ENCODE measurements at regions not wholly inside any gene's neighbourhood (a gene's known extent, or its start where the extent isn't known, plus 50 kb on each side); places are given as distances from the start of the nearest gene placed in this dataset.

GRCh38 chr11:70736937-70737640 is 338.8 kb downstream of the CTTN start:
- DNase-seq (no peak), ATAC-seq (ENCODE audit: low read depth in 2 of 2) (no peak)
- Mint-ChIP-seq H3K27me3 (peaks cover 0 to 32% (median 6%) of the 10 kb centered on the region in 3 donors), H3K4me1 (no peaks in the 10 kb centered on the region), H3K27ac (peak overlapping the region in 1 of 6 donors; percentile 15), H3K9me3 (peaks cover 0 to 6% (median 0%) of the 10 kb centered on the region in 7 donors), H3K36me3 (no peaks in the 10 kb centered on the region), H3K4me3 (no peak overlapping the region)

GRCh38 chr11:70737816-70738630 is 339.7 kb downstream of the CTTN start:
- no peak overlapping the region for H3K4me3 Mint-ChIP-seq
- no peaks in the 10 kb centered on the region for H3K4me1 Mint-ChIP-seq
- DNase-seq = no peak
- H3K27me3 Mint-ChIP-seq = peaks cover 0 to 33% (median 14%) of the 10 kb centered on the region in 3 donors
- no peak for ATAC-seq (ENCODE audit: low read depth in 2 of 2)
- no peak overlapping the region for H3K27ac Mint-ChIP-seq
- H3K36me3 Mint-ChIP-seq = no peaks in the 10 kb centered on the region
- peaks cover 0 to 2% (median 0%) of the 10 kb centered on the region in 7 donors for H3K9me3 Mint-ChIP-seq

GRCh38 chr11:70738661-70739060 is 340.3 kb downstream of the CTTN start:
- Mint-ChIP-seq H3K4me3 (no peak overlapping the region), H3K9me3 (peaks cover 0 to 2% (median 0%) of the 10 kb centered on the region in 7 donors), H3K4me1 (no peaks in the 10 kb centered on the region), H3K27ac (no peak overlapping the region), H3K27me3 (peaks cover 5 to 27% (median 18%) of the 10 kb centered on the region in 3 donors), H3K36me3 (no peaks in the 10 kb centered on the region)
- ATAC-seq (ENCODE audit: low read depth in 2 of 2) (no peak), DNase-seq (no peak)

- H3K36me3 Mint-ChIP-seq = no peaks in the 10 kb centered on the region
- no peak overlapping the region for H3K4me3 Mint-ChIP-seq
- no peaks in the 10 kb centered on the region for H3K4me1 Mint-ChIP-seq
- H3K27ac Mint-ChIP-seq = no peak overlapping the region
- no peaks in the 10 kb centered on the region for H3K9me3 Mint-ChIP-seq
- peaks cover 6 to 25% (median 22%) of the 10 kb centered on the region in 3 donors for H3K27me3 Mint-ChIP-seq
- no peak for DNase-seq
- ATAC-seq (ENCODE audit: low read depth in 2 of 2) = no peak
Measured at GRCh38 chr11:70739091-70739490, 340.8 kb downstream of the CTTN start.

GRCh38 chr11:70739811-70740487 is 341.6 kb downstream of the CTTN start:
- H3K4me3 Mint-ChIP-seq = peak overlapping the region in 1 of 8 donors; percentile 20
- no peaks in the 10 kb centered on the region for H3K9me3 Mint-ChIP-seq
- H3K27ac Mint-ChIP-seq = no peak overlapping the region
- DNase-seq = no peak
- peaks cover 6 to 25% (median 25%) of the 10 kb centered on the region in 3 donors for H3K27me3 Mint-ChIP-seq
- H3K36me3 Mint-ChIP-seq = no peaks in the 10 kb centered on the region
- H3K4me1 Mint-ChIP-seq = no peaks in the 10 kb centered on the region
- no peak for ATAC-seq (ENCODE audit: low read depth in 2 of 2)

GRCh38 chr11:70740488-70740851 is 342.1 kb downstream of the CTTN start:
- H3K4me1 Mint-ChIP-seq = no peaks in the 10 kb centered on the region
- ATAC-seq (ENCODE audit: low read depth in 2 of 2) (no peak), DNase-seq (no peak)
- H3K9me3 Mint-ChIP-seq = no peaks in the 10 kb centered on the region
- no peak overlapping the region for H3K27ac Mint-ChIP-seq
- H3K36me3 Mint-ChIP-seq = no peaks in the 10 kb centered on the region
- H3K4me3 Mint-ChIP-seq = no peak overlapping the region
- peaks cover 6 to 30% (median 25%) of the 10 kb centered on the region in 3 donors for H3K27me3 Mint-ChIP-seq

- Mint-ChIP-seq H3K4me3 (peak overlapping the region in 1 of 8 donors; percentile 48), H3K27me3 (peaks cover 6 to 31% (median 20%) of the 10 kb centered on the region in 3 donors), H3K4me1 (no peaks in the 10 kb centered on the region), H3K27ac (no peak overlapping the region), H3K9me3 (no peaks in the 10 kb centered on the region), H3K36me3 (no peaks in the 10 kb centered on the region)
- DNase-seq (no peak), ATAC-seq (ENCODE audit: low read depth in 2 of 2) (no peak)
Measured at GRCh38 chr11:70741085-70741484, 342.8 kb downstream of the CTTN start.

- Mint-ChIP-seq H3K27me3 (peaks cover 10 to 31% (median 17%) of the 10 kb centered on the region in 3 donors), H3K4me1 (no peaks in the 10 kb centered on the region), H3K27ac (no peak overlapping the region), H3K9me3 (peaks cover 0 to 3% (median 0%) of the 10 kb centered on the region in 7 donors), H3K36me3 (no peaks in the 10 kb centered on the region), H3K4me3 (no peak overlapping the region)
- DNase-seq = no peak
- no peak for ATAC-seq (ENCODE audit: low read depth in 2 of 2)
Measured at GRCh38 chr11:70742553-70743291, 344.4 kb downstream of the CTTN start.

- DNase-seq = no peak
- H3K9me3 Mint-ChIP-seq = peaks cover 0 to 5% (median 0%) of the 10 kb centered on the region in 7 donors
- H3K36me3 Mint-ChIP-seq = no peaks in the 10 kb centered on the region
- ATAC-seq (ENCODE audit: low read depth in 2 of 2) = no peak
- H3K4me1 Mint-ChIP-seq = no peaks in the 10 kb centered on the region
- no peak overlapping the region for H3K27ac Mint-ChIP-seq
- H3K4me3 Mint-ChIP-seq = no peak overlapping the region
- H3K27me3 Mint-ChIP-seq = peaks cover 11 to 35% (median 20%) of the 10 kb centered on the region in 3 donors
Measured at GRCh38 chr11:70743329-70743728, 345.0 kb downstream of the CTTN start.

- DNase-seq (no peak), ATAC-seq (ENCODE audit: low read depth in 2 of 2) (no peak)
- Mint-ChIP-seq H3K27ac (no peak overlapping the region), H3K4me1 (no peaks in the 10 kb centered on the region), H3K9me3 (peaks cover 1 to 12% (median 4%) of the 10 kb centered on the region in 7 donors), H3K36me3 (peaks cover 0 to 5% of the 10 kb centered on the region in 2 donors), H3K27me3 (peaks cover 11 to 42% (median 20%) of the 10 kb centered on the region in 3 donors), H3K4me3 (no peak overlapping the region)
Measured at GRCh38 chr11:70743941-70744351, 345.6 kb downstream of the CTTN start.

GRCh38 chr11:70744396-70745185 is 346.3 kb downstream of the CTTN start:
- DNase-seq (no peak), ATAC-seq (ENCODE audit: low read depth in 2 of 2) (no peak)
- H3K36me3 Mint-ChIP-seq = peaks cover 0 to 12% of the 10 kb centered on the region in 2 donors
- peaks cover 1 to 18% (median 9%) of the 10 kb centered on the region in 7 donors for H3K9me3 Mint-ChIP-seq
- H3K27ac Mint-ChIP-seq = no peak overlapping the region
- peaks cover 11 to 48% (median 20%) of the 10 kb centered on the region in 3 donors for H3K27me3 Mint-ChIP-seq
- H3K4me1 Mint-ChIP-seq = no peaks in the 10 kb centered on the region
- no peak overlapping the region for H3K4me3 Mint-ChIP-seq

- H3K4me1 Mint-ChIP-seq = no peaks in the 10 kb centered on the region
- peaks cover 11 to 50% (median 20%) of the 10 kb centered on the region in 3 donors for H3K27me3 Mint-ChIP-seq
Measured at GRCh38 chr11:70745451-70745850, 347.1 kb downstream of the CTTN start.

More at GRCh38 chr11:70745451-70745850, 347.1 kb downstream of the CTTN start:
- Mint-ChIP-seq H3K4me3 (peak overlapping the region in 1 of 8 donors; percentile 83), H3K36me3 (peaks cover 0 to 16% of the 10 kb centered on the region in 2 donors), H3K27ac (peak overlapping the region in 1 of 6 donors; percentile 94), H3K9me3 (peaks cover 4 to 27% (median 13%) of the 10 kb centered on the region in 7 donors)
- no peak for ATAC-seq (ENCODE audit: low read depth in 2 of 2)
- DNase-seq = no peak
